A549 (cell line): ENCODE measurements at regions not wholly inside any gene's neighbourhood (a gene's known extent, or its start where the extent isn't known, plus 50 kb on each side); places are given as distances from the start of the nearest gene placed in this dataset.
A peak's percentile ranks its signal among the peaks of the same experiment; 100 is the strongest.
"Not testable (repeated sequence)": the region's sequence is repeated elsewhere in the genome, so short reads cannot be mapped to it uniquely, and the experiment has no call there.

Source experiments
- ATAC-seq, 2 experiments: fragments of 200-7000 bp in 1 of 2; fragments of >200 bp in 1 of 2; cut with Nextera tagmentation in 1 of 2; cut with Tn5 transposase in 1 of 2; 3 replicates each; pipeline versions ENCODE4 v1.8.0 to v1.9.1; 2018 to 2020; ENCODE audit warnings: mild to moderate bottlenecking in 1 of 2, moderate library complexity in 1 of 2
- CTCF ChIA-PET: fragments of 300-600 bp; sonication (Branson Sonifier 250); formaldehyde crosslinking; extraction: SDS; loops from one replicate; lab custom pipeline; 2021; ENCODE audit warnings: antibody characterized with exemption, inconsistent platforms; lab: Yijun Ruan, JAX
- POLR2A ChIA-PET: fragments of 350-600 bp; formaldehyde crosslinking; extraction: SDS; loops from one replicate; lab custom pipeline; 2021; ENCODE audit warnings: antibody characterized with exemption, inconsistent platforms; lab: Yijun Ruan, JAX
- DNase-seq, 2 experiments: peaks; one replicate each; pipeline versions ENCODE4 v3.0.0 to v3.0.0-alpha.2; 2011 to 2016; ENCODE audit warnings: low read depth in 1 of 2, low spot score in 1 of 2
- FAIRE-seq: peaks from 2 replicates; lab custom pipeline; 2011; peaks lifted over from hg19 to GRCh38; lab: Jason Lieb, UNC
- H3K27ac ChIP-seq, 2 experiments: fragments of >200 bp; sonication (Bioruptor Twin); formaldehyde crosslinking; 3 replicates each; pipeline ENCODE4 v1.5.1; 2016 to 2017
- H3K4me1 ChIP-seq: fragments of >200 bp; sonication (Bioruptor Twin); formaldehyde crosslinking; 3 replicates; pipeline ENCODE4 v1.6.1; 2016
- H3K4me2 ChIP-seq: fragments of >200 bp; sonication (Bioruptor Twin); formaldehyde crosslinking; 3 replicates; pipeline ENCODE4 v1.6.1; 2016
- H3K4me3 ChIP-seq: fragments of >200 bp; sonication (Bioruptor Twin); formaldehyde crosslinking; 3 replicates; pipeline ENCODE4 v1.5.1; 2016
- H3K9me3 ChIP-seq: fragments of >200 bp; sonication (Bioruptor Twin); formaldehyde crosslinking; 3 replicates; pipeline ENCODE4 v1.6.1; 2016
- CTCF ChIP-seq: fragments of >200 bp; sonication (Bioruptor Twin); formaldehyde crosslinking; IDR thresholded peaks from 3 replicates; pipeline ENCODE4 v1.5.1; 2016
- RAD21 ChIP-seq, 2 experiments: fragments of >200 bp in 1 of 2; sonication (Bioruptor Twin) in 1 of 2; formaldehyde crosslinking in 1 of 2; IDR thresholded peaks in 1 of 2; conservative IDR thresholded peaks in 1 of 2; 2 replicates in 1 of 2; 3 replicates in 1 of 2; pipeline ENCODE4 v1.6.1; 2012 to 2018; ENCODE audit warnings: inconsistent platforms in 1 of 2
- WGBS: methylation state at CpG from one replicate; pipeline ENCODE4 v1.1.6; 2017; ENCODE audit errors: missing lambda C conversion rate; 5-methylcytosine and 5-hydroxymethylcytosine counted together

GRCh38 chr21:5217933-5218332 lies 5303.4 kb upstream of the TPTE start:
- H3K27ac ChIP-seq, H3K4me3 ChIP-seq, H3K9me3 ChIP-seq, CTCF ChIA-PET, ATAC-seq, POLR2A ChIA-PET, DNase-seq, H3K4me2 ChIP-seq, FAIRE-seq, H3K4me1 ChIP-seq: not testable (repeated sequence)
- 7% methylated on average over 3 of the region's 4 CpGs for WGBS

GRCh38 chr21:5219988-5220387 lies 5301.4 kb upstream of the TPTE start:
- H3K27ac ChIP-seq, H3K4me2 ChIP-seq, DNase-seq, ATAC-seq, H3K9me3 ChIP-seq, CTCF ChIA-PET, FAIRE-seq, H3K4me1 ChIP-seq, POLR2A ChIA-PET, H3K4me3 ChIP-seq: not testable (repeated sequence)
- WGBS = 4% methylated on average over 5 of the region's 5 CpGs

- TF ChIP-seq CTCF = 0 out of 3 replicates have a peak, but pooled peaks have one; percentile 5
- peak in 1 of 2 experiments; percentile 28; a peak in 2 of 5 replicates for TF ChIP-seq RAD21 (conservative IDR thresholded peaks at IDR 0.05 in 1 of 2, IDR thresholded peaks at IDR 0.05 in 1 of 2)
- FAIRE-seq, POLR2A ChIA-PET, H3K4me2 ChIP-seq, ATAC-seq, H3K4me1 ChIP-seq, CTCF ChIA-PET, H3K27ac ChIP-seq, H3K4me3 ChIP-seq, H3K9me3 ChIP-seq: not testable (repeated sequence)
- WGBS = 11% methylated on average over 6 of the region's 6 CpGs
- peak in 1 of 2 experiments; percentile 9 for DNase-seq
These were observed 5300.9 kb upstream of the TPTE start for GRCh38 chr21:5220468-5220867.

- CTCF ChIA-PET, DNase-seq, ATAC-seq, H3K9me3 ChIP-seq, POLR2A ChIA-PET, H3K27ac ChIP-seq, H3K4me1 ChIP-seq, FAIRE-seq, H3K4me2 ChIP-seq, H3K4me3 ChIP-seq: not testable (repeated sequence)
- WGBS = under 1% methylated on average over 4 of the region's 4 CpGs
These were observed 5299.8 kb upstream of the TPTE start for GRCh38 chr21:5221458-5222050.

GRCh38 chr21:5222996-5223782 lies 5298.2 kb upstream of the TPTE start:
- H3K4me2 ChIP-seq, DNase-seq, POLR2A ChIA-PET, H3K9me3 ChIP-seq, H3K27ac ChIP-seq, H3K4me1 ChIP-seq, ATAC-seq, FAIRE-seq, H3K4me3 ChIP-seq, CTCF ChIA-PET: not testable (repeated sequence)
- 7% methylated on average over 6 of the region's 6 CpGs for WGBS

- DNase-seq, H3K4me2 ChIP-seq, ATAC-seq, FAIRE-seq, H3K9me3 ChIP-seq, POLR2A ChIA-PET, H3K4me3 ChIP-seq, H3K4me1 ChIP-seq, CTCF ChIA-PET, H3K27ac ChIP-seq: not testable (repeated sequence)
- 19% methylated on average over 6 of the region's 6 CpGs for WGBS
These were observed 5297.2 kb upstream of the TPTE start for GRCh38 chr21:5224156-5224555.

GRCh38 chr21:5227252-5227651 lies 5294.1 kb upstream of the TPTE start:
- POLR2A ChIA-PET, DNase-seq, H3K4me1 ChIP-seq, CTCF ChIA-PET, H3K4me2 ChIP-seq, H3K27ac ChIP-seq, FAIRE-seq, H3K9me3 ChIP-seq, ATAC-seq, H3K4me3 ChIP-seq: not testable (repeated sequence)
- no CpG with 5 or more reads among the region's 1 CpG for WGBS

GRCh38 chr21:5230561-5230960 lies 5290.8 kb upstream of the TPTE start:
- H3K4me2 ChIP-seq, H3K9me3 ChIP-seq, FAIRE-seq, H3K27ac ChIP-seq, ATAC-seq, CTCF ChIA-PET, H3K4me1 ChIP-seq, H3K4me3 ChIP-seq, DNase-seq, POLR2A ChIA-PET: not testable (repeated sequence)
- WGBS = 25% methylated on average over 4 of the region's 4 CpGs

GRCh38 chr21:5231261-5231660 lies 5290.1 kb upstream of the TPTE start:
- WGBS = 19% methylated on average over 9 of the region's 10 CpGs
- H3K9me3 ChIP-seq, CTCF ChIA-PET, FAIRE-seq, ATAC-seq, H3K4me3 ChIP-seq, H3K4me2 ChIP-seq, POLR2A ChIA-PET, H3K27ac ChIP-seq, H3K4me1 ChIP-seq, DNase-seq: not testable (repeated sequence)
